MM.1S (cell line): ENCODE measurements at regions not wholly inside any gene's neighbourhood (a gene's known extent, or its start where the extent isn't known, plus 50 kb on each side); places are given as distances from the start of the nearest gene placed in this dataset.

ENCODE experiments used
- CTCF ChIP-seq: fragments of 300-600 bp; sonication (generic); IDR thresholded peaks from 2 replicates; pipeline ENCODE4 v1.5.1; 2016; ENCODE audit warnings: antibody characterized with exemption, low read length, mixed read lengths
- EZH2 ChIP-seq: fragments of 300-600 bp; sonication (generic); optimal IDR thresholded peaks from 2 replicates; pipeline ENCODE3; 2017; ENCODE audit warnings: low read depth, mild to moderate bottlenecking, antibody characterized with exemption, low read length, mixed read lengths
- EZH2phosphoT487 ChIP-seq: fragments of 300-600 bp; sonication (generic); IDR thresholded peaks from 2 replicates; pipeline ENCODE4 v1.6.1; 2018; ENCODE audit warnings: antibody characterized with exemption, low read length

DNA sequence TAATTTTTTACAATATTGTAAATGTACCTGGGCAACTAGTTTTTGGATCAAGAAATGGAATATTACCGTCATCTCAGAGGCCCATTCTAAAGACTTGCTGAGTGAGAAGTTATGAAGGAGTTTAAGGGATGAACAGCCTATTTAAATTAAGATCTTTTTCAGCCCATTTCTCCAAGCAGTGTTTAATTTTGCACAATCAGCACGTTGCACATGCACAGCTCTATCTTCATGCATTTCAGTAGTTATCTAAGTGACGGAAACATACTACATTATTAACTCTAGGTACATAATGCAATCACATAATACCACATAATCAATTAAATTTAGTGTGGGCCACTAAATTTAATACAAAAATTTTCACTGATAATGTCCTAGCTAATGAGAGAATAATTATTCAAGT, 582.1 kb upstream of the DSEL start:
- no peak for TF ChIP-seq CTCF
- no peak for TF ChIP-seq EZH2phosphoT487
- TF ChIP-seq EZH2: no peak
